Nephron (organoid): ENCODE measurements at regions not wholly inside any gene's neighbourhood (a gene's known extent, or its start where the extent isn't known, plus 50 kb on each side); places are given as distances from the start of the nearest gene placed in this dataset.
"Not testable (repeated sequence)": the region's sequence is repeated elsewhere in the genome, so short reads cannot be mapped to it uniquely, and the experiment has no call there.

Experiments used
- H3K27ac Mint-ChIP-seq, 3 experiments: 2 replicates each; pipeline ENCODE4 v1.8.0; 2020; ENCODE audit warnings: mixed read lengths in 3 of 3, mild to moderate bottlenecking in 2 of 3, moderate library complexity in 1 of 3
- H3K27me3 Mint-ChIP-seq: 2 replicates; pipeline ENCODE4 v1.8.0; 2021; ENCODE audit warnings: low read depth, mild to moderate bottlenecking, moderate library complexity, mixed read lengths
- H3K36me3 Mint-ChIP-seq: 2 replicates; pipeline ENCODE4 v1.8.0; 2020; ENCODE audit warnings: low read depth, mixed read lengths
- H3K4me1 Mint-ChIP-seq: 2 replicates; pipeline ENCODE4 v1.8.0; 2020; ENCODE audit warnings: mixed read lengths
- H3K4me3 Mint-ChIP-seq, 3 experiments: 2 replicates each; pipeline ENCODE4 v1.8.0; 2020; ENCODE audit warnings: mild to moderate bottlenecking in 3 of 3, mixed read lengths in 3 of 3, moderate library complexity in 2 of 3
- H3K9me3 Mint-ChIP-seq: 2 replicates; pipeline ENCODE4 v1.8.0; 2020; ENCODE audit warnings: mixed read lengths
- CTCF ChIP-seq, 3 experiments: fragments of 200-600 bp; sonication (generic); IDR thresholded peaks; one replicate each; pipeline ENCODE4 v1.5.0; 2021; ENCODE audit warnings: antibody characterized with exemption in 3 of 3; ENCODE audit not compliant: unreplicated experiment in 3 of 3

- Mint-ChIP-seq H3K36me3 (no peaks in the 10 kb centered on the region), H3K4me3 (no peak overlapping the region), H3K27me3 (no peaks in the 10 kb centered on the region), H3K9me3 (no peaks in the 10 kb centered on the region), H3K4me1 (no peaks in the 10 kb centered on the region), H3K27ac (no peak overlapping the region)
- TF ChIP-seq CTCF (IDR thresholded peaks at IDR 0.05; ENCODE audit: unreplicated experiment in 3 of 3), result no peak
Measured at GRCh38 chr6:80579391-80580023, 473.0 kb downstream of the BCKDHB start.

- H3K36me3 Mint-ChIP-seq, result not testable (repeated sequence)
- H3K4me3 Mint-ChIP-seq, result peak overlapping the region in 1 of 3 experiments; percentile 37
Measured at GRCh38 chr6:80573320-80573719, 466.8 kb downstream of the BCKDHB start.

GRCh38 chr6:80566361-80566760, 459.9 kb downstream of the BCKDHB start:
- H3K4me1 Mint-ChIP-seq, result no peaks in the 10 kb centered on the region
- no peak overlapping the region for H3K4me3 Mint-ChIP-seq
- H3K27ac Mint-ChIP-seq, result no peak overlapping the region
- no peaks in the 10 kb centered on the region for H3K27me3 Mint-ChIP-seq
- H3K36me3 Mint-ChIP-seq, result no peaks in the 10 kb centered on the region
- no peak for TF ChIP-seq CTCF (IDR thresholded peaks at IDR 0.05; ENCODE audit: unreplicated experiment in 3 of 3)
- no peaks in the 10 kb centered on the region for H3K9me3 Mint-ChIP-seq

More at GRCh38 chr6:80573320-80573719, 466.8 kb downstream of the BCKDHB start:
- not testable (repeated sequence) for H3K27ac Mint-ChIP-seq, H3K4me1 Mint-ChIP-seq, H3K9me3 Mint-ChIP-seq, H3K27me3 Mint-ChIP-seq

- H3K4me1 Mint-ChIP-seq, result peaks cover 34% of the 10 kb centered on the region
- peak overlapping the region in 2 of 3 experiments; percentile 92 to 97 for H3K27ac Mint-ChIP-seq
- TF ChIP-seq CTCF (IDR thresholded peaks at IDR 0.05; ENCODE audit: unreplicated experiment in 3 of 3), result no peak
- peaks cover 3% of the 10 kb centered on the region for H3K27me3 Mint-ChIP-seq
- no peak overlapping the region for H3K4me3 Mint-ChIP-seq
- peaks cover 8% of the 10 kb centered on the region for H3K9me3 Mint-ChIP-seq
- peaks cover 3% of the 10 kb centered on the region for H3K36me3 Mint-ChIP-seq
Measured at GRCh38 chr6:80553071-80553740, 446.7 kb downstream of the BCKDHB start.

- Mint-ChIP-seq H3K27me3 (peaks cover 3% of the 10 kb centered on the region), H3K4me1 (peaks cover 43% of the 10 kb centered on the region), H3K36me3 (peaks cover 3% of the 10 kb centered on the region), H3K4me3 (no peak overlapping the region), H3K27ac (peak overlapping the region; percentile 80 to 84 (median 81)), H3K9me3 (peaks cover 8% of the 10 kb centered on the region)
- no peak for TF ChIP-seq CTCF (IDR thresholded peaks at IDR 0.05; ENCODE audit: unreplicated experiment in 3 of 3)
Measured at GRCh38 chr6:80550748-80551147, 444.3 kb downstream of the BCKDHB start.

- Mint-ChIP-seq H3K27me3 (peaks cover 3% of the 10 kb centered on the region), H3K9me3 (peaks cover 8% of the 10 kb centered on the region), H3K4me1 (peaks cover 47% of the 10 kb centered on the region), H3K36me3 (peaks cover 3% of the 10 kb centered on the region), H3K4me3 (no peak overlapping the region), H3K27ac (peak overlapping the region; percentile 80 to 84 (median 81))
- TF ChIP-seq CTCF (IDR thresholded peaks at IDR 0.05; ENCODE audit: unreplicated experiment in 3 of 3), result no peak
Measured at GRCh38 chr6:80550281-80550680, 443.8 kb downstream of the BCKDHB start.
